ENCODE measurements at regions not wholly inside any gene's neighbourhood (a gene's known extent, or its start where the extent isn't known, plus 50 kb on each side); places are given as distances from the start of the nearest gene placed in this dataset.

GRCh38 chr2:160695402-160696086 lies 201.9 kb upstream of the RBMS1 start:
- no peak for TF ChIP-seq CTCF (IDR thresholded peaks at IDR 0.05)
- no peak for TF ChIP-seq POLR2A (IDR thresholded peaks at IDR 0.05)

All from esophagus squamous epithelium (tissue), 4 donors.